CMK (cell line): ENCODE measurements at regions not wholly inside any gene's neighbourhood (a gene's known extent, or its start where the extent isn't known, plus 50 kb on each side); places are given as distances from the start of the nearest gene placed in this dataset.

Source experiments
- DNase-seq: peaks from one replicate; pipeline ENCODE4 v3.0.0-alpha.2; 2010; ENCODE audit warnings: low read depth

DNA sequence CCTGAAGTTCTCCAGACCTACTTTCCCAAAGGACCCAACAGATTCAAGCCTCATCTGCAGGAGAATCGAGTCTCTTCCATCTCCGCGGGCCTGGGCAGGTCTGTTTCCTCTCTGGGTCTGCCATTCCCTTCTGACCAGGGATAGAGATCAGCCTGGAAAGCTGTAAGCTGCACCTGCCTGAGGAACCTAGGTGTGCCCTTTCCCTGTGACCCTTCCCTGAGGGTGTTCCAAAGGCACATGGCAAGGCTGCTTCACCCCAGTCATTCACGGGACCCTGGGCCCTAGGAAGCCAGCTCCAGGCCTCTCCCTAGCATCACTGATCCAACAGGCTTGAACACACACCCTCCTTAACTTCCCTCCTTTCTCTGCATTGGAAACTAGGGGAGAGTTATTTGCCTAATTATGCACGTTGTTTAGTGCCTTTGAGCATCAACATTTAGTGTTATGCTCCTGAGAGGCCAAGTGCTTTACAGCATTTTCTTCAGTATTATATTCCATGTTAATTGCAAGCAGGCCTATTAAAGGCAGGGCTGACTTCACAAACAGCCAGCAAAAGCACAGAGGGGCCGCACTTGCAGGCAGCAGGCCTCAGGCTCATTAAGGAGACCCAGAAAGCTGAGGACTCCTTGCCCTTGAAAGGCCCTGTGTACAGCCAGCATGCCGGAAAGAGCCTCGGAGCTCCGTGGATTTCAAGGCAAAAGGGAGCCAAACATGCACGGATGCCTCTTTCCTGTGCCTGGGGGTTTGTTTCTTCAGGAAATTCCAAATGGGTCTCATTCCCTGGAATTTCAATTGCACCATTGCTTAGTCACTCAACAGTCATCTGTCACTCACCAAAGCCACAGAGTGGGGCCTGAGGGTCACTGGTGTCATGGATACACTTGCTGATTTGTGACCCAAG is 91.0 kb upstream of the FAM20C start:
- DNase-seq = no peak

DNA sequence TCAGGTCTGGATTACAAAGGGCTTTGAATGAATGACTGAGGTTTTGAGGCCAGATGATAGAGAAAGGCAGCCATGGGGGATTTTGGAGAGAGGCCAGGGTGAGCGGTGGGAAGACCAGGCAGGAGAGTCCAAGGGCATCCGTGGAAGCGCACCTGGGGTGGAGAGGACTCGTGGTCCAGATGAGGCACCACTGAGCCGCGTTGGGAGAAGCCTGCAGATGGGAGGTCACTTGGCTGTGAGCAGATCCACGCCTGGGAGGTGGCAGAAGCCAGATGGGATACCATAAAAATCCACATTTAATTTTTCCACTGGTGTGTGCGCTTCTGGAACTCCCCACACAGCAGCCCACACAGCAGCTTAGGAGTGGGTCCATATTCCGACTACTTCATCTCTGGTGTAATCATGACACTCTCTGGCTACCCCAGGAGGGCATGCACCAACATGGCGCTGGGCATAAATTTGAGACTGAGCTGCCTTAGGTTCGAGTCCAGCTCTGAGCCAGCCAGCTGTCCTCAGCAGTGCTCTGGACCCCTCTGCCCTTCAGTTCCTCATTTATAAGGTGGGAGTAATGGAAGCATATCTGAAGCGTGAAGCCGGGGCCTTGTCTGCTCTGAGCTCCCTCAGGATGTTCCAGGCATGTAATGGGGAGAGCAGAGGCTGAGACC is 90.2 kb upstream of the FAM20C start:
- DNase-seq = no peak

DNA sequence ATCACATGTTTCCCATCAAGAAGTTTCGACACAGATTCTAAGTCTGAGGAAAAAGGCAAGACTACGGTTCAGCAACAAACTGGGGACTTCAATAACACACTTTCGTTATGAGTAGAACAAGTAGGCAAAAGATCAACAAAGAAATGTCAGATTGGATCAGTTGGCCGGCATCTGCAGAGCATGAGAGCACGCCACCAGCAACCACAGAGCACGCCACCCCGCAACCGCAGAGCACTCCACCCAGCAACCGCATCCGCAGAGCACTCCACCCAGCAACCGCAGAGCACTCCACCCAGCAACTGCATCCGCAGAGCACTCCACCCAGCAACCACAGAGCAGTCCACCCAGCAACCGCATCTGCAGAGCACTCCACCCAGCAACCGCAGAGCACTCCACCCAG is 89.7 kb upstream of the FAM20C start:
- no peak for DNase-seq

DNA sequence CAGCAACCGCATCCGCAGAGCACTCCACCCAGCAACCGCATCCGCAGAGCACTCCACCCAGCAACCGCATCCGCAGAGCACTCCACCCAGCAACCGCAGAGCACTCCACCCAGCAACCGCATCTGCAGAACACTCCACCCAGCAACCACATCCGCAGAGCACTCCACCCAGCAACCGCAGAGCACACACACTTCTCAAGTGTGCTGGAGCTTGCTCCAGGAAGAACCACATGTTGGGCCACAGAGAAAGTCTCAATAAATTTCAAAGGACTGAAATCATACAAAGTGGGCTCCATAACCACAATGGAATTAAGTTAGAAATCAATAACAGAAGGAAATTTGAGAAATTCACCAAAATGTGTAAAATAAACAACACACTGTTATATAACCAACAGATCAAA is 88.4 kb upstream of the FAM20C start:
- peak; percentile 65 for DNase-seq

DNA sequence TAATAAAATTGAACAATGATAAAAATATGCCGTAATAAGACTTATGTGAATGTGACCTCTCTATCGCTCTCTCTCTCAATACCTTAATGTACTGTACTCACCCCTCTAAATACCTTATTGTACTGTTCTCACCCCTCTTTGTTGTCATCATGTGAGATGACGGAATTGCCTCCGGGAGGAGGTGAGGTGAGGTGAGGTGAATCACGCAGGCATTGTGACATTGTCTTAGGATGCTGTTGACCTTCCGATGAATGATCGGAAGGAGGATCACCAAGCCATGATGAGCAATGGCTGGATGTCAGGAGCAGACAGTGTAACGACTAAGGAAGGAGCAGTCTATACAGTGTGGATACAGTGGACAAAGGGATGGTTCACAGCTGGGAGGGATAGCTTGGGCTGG is 87.4 kb upstream of the FAM20C start:
- DNase-seq = no peak

DNA sequence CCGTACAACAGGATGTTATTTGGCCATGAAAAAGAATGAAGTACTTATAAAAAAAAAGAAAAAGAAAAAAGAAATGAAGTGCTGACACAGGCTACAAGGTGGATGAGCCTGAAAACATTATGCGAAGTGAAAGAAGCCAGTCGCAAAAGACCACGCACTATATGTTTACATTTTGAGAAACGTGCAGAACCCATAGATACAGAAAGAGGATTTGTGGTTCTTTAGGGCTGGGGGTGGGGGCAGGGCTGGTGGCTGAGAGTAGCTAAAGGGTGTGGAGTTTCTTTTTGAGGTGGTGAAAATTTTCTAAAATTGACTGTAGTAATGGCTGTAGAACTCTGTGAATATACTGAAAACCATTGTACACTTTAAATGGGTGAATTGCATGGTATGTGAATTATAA is 86.0 kb upstream of the FAM20C start:
- DNase-seq = no peak

DNA sequence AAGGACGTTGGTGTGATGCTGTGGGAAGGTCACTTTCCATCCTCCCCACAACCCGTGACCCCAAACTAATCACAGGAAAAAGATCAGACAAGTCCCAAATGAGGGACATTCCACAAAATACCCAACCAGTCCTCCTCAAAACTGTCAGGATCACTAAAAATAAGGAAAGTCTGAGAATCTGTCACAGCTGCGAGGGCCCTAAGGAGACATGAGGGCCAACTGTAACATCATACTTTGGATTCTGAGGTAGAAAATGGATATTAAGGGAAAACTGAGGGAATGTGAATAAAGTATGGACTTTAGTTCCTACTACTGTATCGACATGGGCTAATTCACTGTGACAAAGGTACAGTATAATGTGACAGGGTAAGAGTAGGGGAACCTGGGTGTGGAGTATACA is 85.1 kb upstream of the FAM20C start:
- no peak for DNase-seq

DNA sequence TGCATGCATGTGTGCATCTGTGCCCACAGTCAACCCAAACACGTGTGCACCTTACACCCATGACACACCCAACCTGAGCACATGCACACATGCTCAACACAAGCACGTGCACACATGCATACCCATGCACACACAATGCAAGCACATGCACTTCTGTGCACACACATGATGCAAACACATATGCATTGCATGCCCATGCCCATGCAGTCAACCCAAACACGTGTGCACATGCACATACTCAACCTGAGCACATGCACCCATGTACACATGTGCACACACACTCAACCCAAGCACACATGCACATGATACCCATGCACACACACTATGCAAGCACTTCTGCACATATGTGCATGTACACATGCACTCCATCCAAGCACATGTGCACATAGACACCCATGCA is 84.5 kb upstream of the FAM20C start:
- no peak for DNase-seq

DNA sequence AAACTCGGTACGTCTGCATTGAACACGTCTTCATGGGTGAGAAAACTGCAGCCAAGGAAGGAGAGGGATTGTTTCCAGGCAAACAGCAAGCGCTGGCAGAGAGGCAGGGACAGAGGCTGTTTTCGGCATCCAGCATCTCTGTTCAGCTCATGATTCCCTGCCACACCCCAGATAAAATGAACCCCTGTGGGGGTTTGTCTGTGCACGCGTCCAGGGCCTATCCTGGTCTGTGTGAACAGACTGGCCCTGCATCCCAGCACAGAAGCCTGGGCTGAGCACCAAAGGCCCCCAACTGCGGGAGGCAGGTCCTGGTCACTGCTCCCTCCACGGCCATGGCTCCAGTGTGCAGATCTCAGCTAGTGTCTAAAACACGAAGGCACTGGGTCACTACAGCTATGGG is 83.3 kb upstream of the FAM20C start:
- no peak for DNase-seq

DNA sequence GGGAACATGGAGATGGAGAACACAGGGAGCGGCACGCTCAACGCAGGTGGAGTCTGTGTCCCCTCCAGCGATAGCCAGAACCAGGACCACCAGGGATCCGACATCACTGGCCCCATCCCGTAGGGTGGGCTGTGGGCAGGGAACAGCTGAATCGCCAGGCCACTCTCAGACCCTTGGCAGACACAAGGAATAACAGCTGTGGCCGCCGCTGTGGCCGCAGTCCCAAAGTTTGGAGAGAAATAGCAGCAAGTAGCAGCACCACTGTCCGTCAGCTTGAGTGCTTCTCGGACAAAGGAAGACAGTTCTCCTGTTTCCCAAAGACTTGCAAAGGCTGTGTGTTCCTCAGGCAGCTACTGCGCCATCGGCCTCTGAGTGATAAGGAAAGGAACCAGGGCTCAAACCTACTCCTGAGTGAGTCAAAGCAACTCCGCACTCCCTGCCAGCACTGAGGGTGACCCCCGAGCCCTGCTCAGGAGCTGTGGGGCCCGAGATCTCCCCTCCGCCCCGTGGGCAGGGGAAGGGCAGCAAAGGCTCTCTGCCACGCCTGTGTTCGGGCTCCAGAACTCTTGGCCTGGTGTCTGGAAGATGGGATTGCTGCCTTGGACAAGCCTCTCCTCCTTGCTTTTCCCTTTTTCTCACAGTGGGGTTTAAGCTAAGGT is 82.3 kb upstream of the FAM20C start:
- no peak for DNase-seq

DNA sequence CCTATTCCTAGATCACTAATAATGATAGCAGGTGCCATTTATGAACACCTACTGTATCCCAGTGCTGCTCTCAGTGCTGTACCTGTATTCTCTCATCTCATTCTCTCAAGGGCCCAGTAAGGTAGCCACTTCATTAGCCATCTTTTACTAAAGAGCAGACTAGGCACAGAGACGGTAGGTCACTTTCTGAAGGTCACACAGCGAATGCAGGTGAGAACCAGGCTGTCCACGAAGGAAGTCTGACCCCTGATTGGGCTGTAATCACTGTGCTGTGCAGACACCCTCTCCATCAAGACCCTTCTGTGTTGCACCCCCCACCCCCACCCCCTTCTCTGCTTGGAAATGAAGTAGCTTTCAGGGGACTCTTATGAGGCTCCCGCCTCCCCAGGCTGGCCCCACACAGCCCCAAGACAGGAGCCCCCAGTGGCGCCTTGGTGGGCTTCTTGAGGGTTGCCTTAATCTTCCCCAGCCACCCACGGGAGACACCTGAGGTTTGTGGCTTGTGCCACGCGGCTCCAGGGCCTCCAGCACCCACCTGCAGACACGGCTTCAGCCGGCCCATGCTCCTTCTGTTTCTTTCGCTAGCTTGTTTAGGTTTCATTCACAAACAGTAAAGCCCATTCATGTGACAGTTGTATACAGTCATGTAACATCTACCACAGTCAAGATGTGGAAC is 81.7 kb upstream of the FAM20C start:
- DNase-seq = no peak

DNA sequence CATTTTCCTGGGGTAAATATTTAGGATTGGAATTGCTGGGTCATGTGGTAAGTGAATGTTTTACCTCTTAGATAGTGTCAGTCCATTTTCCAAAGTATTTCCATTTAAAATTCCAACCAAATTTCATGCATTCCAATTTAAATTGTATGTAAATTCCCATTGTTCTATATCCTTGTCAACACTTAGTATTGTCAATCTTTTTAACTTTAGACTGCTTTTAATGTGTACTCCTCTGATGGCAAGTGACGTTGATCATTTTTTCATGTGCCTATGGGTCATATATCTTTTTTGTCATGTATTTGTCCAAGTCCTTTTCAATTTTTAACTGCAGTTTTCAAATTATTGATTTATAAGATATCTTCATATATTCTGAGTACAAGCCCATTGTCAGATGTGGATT is 80.8 kb upstream of the FAM20C start:
- no peak for DNase-seq

DNA sequence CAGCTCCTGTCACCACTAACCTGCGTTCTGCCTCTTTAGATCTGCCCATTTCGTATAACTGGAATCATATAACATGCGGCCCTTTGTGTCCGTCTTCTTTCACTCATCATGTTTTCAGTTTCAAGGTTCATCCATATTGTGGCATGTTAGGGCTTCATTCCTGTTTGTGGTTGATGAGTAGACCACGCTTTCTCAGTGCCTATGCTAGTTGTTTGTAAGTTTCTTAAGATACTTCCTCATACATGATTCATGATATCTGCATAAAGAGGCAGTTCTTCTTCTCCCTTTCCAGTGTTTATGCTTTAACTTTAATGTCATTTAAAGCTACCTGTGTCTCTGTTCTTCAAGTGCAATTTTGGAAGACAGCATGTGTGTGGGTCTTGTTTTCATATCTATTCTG is 79.5 kb upstream of the FAM20C start:
- no peak for DNase-seq

DNA sequence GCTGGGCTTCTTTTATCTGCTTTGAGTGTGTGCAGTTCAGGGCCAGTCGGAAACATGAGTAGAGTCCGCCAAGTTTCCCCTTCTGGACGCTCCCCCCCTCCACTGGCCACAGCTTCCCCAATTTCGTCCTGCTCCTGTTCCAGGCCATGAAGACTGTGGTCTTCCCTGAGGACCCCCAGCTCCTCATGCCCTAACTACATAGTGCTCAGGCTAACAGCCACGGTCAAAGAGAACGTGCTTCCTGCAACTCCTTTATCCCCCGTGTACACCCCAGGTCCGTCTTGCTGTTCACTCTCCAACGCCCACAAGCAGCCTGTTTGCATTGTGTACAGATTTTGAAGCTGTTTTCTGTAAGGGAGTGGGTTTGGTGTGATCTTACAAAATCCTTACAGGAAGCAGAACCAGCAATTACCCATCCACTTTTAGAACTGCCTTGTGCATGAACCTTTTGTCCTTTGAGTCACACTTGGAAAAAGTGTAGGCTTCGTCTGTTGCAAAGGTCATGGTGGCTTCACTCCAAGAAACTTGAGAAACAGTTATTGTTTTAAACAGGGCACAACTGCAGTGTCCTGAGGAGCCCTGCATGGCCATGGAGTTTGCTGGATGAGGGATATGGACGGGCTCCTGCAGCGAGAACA is 77.0 kb upstream of the FAM20C start:
- DNase-seq = no peak

DNA sequence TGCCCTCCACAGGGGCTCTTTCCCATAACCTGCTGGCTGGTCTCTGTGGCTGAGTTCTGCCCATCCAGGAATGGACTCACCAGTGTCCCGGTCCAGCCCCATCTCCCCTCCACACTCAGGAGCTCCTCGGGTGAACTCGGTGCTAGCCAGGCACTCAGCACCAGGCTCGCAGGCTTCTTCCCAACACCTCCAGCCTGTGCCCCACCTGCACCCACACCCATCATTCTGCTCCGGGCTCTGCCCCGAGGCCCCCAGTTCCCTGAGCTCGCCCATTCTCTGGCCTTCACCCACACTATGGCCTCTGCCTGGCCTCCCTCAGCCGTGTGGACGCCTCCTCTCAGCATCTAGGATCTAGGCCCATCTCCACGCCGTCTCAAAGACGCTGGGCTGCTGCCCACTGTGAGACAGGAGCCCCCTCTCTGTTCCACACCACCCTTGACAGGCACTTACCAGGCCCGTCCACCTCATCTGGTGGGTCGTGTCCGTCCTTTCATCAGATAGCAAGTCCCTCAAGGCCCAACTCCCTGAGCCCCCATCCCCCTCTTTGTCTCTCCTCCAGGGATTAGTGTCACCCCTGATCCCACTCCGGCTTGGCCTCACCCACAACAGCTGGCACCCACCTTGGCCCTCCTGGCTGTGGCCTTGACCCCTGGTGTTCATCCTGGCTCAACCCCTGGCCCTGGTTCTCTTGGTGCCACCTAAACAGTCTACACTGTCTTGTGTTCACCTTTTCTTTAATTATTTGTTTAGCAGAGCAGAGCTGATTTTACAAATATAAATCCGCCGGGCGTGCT is 76.0 kb upstream of the FAM20C start:
- DNase-seq = no peak

DNA sequence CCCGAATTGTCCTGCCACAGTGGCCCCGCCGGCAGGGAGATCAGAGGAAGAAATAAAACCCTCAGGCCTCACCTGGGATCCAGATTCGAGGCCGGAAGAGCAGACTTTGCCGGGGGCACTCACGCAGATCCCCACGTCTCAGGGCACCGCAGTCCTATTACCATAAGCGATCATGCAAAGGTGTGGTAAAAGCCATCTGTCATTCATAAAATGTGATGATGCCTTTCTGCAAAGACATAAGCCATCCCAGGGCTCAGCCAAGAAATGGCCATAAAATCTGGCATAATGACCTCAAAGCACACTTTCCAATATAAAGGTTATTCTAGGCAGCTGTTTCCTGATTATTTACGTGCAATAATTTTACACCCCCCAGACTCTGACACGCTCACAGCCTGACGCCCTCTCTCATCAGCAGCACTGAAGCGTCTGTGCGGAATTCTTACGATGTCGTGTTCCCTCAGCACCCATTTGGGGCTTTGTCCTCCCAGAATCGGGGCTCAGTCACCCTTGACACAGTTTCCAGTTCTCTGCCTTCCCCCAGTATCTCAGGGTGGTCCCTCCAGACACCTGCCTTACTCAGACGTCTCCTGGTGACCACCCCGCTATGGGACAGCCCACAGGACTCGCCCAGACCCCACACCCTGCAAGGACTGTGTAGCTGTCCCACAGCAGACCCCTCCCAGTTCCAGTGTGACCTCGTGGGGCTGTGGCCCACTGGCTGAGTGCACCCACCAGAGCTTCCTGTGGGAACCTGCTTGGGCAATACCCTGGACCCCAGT is 74.3 kb upstream of the FAM20C start:
- DNase-seq = no peak

DNA sequence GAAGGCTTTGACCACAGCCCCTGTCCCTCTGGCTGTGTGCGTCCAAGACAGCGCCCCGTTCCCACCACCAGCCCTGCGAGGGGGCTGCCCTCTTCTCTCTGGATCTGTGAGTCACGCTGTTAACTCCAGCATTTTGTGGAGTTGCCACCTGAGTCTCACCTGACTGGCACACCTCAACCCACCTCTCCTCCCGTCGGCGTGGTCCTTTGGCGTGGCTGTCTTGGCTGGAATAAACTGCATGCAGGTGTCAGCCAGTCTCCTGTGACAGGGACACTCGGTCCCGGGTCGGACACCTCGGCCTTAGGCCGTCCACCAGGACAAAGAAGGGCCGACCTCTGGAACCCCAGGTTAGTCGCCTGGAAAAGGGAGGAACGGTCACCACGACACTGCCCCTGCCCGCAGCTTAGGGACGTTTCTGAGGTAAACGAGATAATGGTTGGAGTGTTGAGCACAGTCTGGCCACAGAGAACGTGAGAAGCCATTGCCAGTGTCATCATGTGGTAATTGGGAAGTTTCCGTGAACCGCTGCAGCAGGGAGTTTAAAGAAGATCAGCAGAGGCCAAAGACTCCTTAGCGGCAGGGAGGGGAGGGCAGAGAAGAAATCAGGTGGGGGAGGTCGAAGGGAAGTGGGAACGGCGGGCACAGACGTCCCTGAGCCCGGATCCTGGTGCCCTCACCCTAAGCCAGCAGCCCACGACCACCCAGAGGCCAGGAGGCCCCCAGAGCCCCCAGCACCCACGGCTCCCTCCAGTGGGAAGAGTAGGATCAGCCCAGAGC is 73.6 kb upstream of the FAM20C start:
- no peak for DNase-seq

DNA sequence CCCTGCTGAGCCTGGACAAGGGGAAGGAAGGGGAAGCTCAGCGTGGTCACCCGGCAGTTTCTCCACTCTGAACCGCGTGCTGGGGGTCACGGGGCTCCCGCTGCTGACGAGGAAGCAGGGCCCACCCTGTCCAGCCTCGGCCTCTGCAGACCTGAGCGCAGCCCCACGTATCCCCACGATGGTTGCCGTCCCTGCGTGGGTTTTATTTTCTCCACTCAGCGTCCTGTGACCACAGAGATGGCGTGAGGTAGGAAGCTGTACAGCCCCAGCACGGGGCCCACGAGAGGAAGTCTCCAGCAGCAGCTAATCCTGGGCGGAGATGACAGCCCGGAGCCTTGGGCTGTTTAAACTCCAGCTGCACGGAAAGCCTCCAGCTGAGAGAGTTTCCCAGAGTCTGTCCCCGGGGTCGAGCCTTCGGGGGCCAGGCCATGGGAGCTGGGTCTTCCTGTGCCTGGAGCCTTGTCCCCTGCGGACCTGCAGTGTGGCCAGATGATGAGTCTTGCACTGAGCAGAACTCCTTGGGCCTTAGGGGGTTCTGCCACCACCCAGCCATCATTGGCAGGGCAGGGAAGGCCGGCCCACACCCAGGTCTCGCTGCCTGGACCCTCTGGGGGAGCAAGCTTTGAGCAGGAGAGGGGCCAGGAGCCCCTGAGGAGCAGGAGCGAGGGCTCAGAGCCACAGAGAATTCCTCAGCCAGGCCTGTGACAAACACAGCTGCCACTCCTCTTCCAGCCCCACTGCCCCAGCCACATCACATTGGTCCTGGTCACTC is 72.8 kb upstream of the FAM20C start:
- no peak for DNase-seq
